GM21515 (cell line): ENCODE measurements at regions not wholly inside any gene's neighbourhood (a gene's known extent, or its start where the extent isn't known, plus 50 kb on each side); places are given as distances from the start of the nearest gene placed in this dataset.
"Not testable (repeated sequence)": the region's sequence is repeated elsewhere in the genome, so short reads cannot be mapped to it uniquely, and the experiment has no call there.

ENCODE experiments used
- ATAC-seq: cut with Tn5 transposase; IDR thresholded peaks from one replicate; pipeline ENCODE4 v1.9.1; 2021; ENCODE audit not compliant: unreplicated experiment

GRCh38 chr9:26129217-26129616 is 451.0 kb upstream of the TUSC1 start:
- no peak for ATAC-seq

- ATAC-seq, result no peak
These were observed 447.4 kb upstream of the TUSC1 start for GRCh38 chr9:26125693-26126092.

GRCh38 chr9:26116085-26116484 is 437.8 kb upstream of the TUSC1 start:
- not testable (repeated sequence) for ATAC-seq

GRCh38 chr9:26112724-26113123 is 434.5 kb upstream of the TUSC1 start:
- ATAC-seq, result no peak

- ATAC-seq, result no peak
These were observed 408.2 kb upstream of the TUSC1 start for GRCh38 chr9:26086396-26086795.

- ATAC-seq, result no peak
These were observed 403.6 kb upstream of the TUSC1 start for GRCh38 chr9:26081847-26082246.

- no peak for ATAC-seq
These were observed 400.5 kb upstream of the TUSC1 start for GRCh38 chr9:26078706-26079105.

GRCh38 chr9:26077860-26078259 is 399.6 kb upstream of the TUSC1 start:
- no peak for ATAC-seq

GRCh38 chr9:26067608-26068007 is 389.4 kb upstream of the TUSC1 start:
- no peak for ATAC-seq

- no peak for ATAC-seq
These were observed 388.0 kb upstream of the TUSC1 start for GRCh38 chr9:26066237-26066636.

GRCh38 chr9:26061948-26062575 is 383.8 kb upstream of the TUSC1 start:
- ATAC-seq, result no peak

GRCh38 chr9:26058111-26058895 is 380.1 kb upstream of the TUSC1 start:
- ATAC-seq, result no peak

GRCh38 chr9:26057050-26057449 is 378.8 kb upstream of the TUSC1 start:
- no peak for ATAC-seq

GRCh38 chr9:26054600-26055520 is 376.6 kb upstream of the TUSC1 start:
- ATAC-seq, result no peak

- ATAC-seq, result no peak
These were observed 375.7 kb upstream of the TUSC1 start for GRCh38 chr9:26053954-26054353.

- no peak for ATAC-seq
These were observed 365.2 kb upstream of the TUSC1 start for GRCh38 chr9:26043431-26043830.

GRCh38 chr9:26034786-26035185 is 356.5 kb upstream of the TUSC1 start:
- ATAC-seq, result no peak

- ATAC-seq, result no peak
These were observed 355.1 kb upstream of the TUSC1 start for GRCh38 chr9:26033336-26033735.

- no peak for ATAC-seq
These were observed 348.3 kb upstream of the TUSC1 start for GRCh38 chr9:26026423-26027100.

- no peak for ATAC-seq
These were observed 335.0 kb upstream of the TUSC1 start for GRCh38 chr9:26013199-26013598.

GRCh38 chr9:26012797-26013196 is 334.6 kb upstream of the TUSC1 start:
- ATAC-seq, result no peak
